Middle frontal gyrus (tissue), 1 donor: ENCODE measurements at regions not wholly inside any gene's neighbourhood (a gene's known extent, or its start where the extent isn't known, plus 50 kb on each side); places are given as distances from the start of the nearest gene placed in this dataset.
A peak's percentile ranks its signal among the peaks of the same experiment; 100 is the strongest.
"Not testable (repeated sequence)": the region's sequence is repeated elsewhere in the genome, so short reads cannot be mapped to it uniquely, and the experiment has no call there.

Experiments used
- DNase-seq: peaks from one replicate; pipeline ENCODE4 v3.0.0-alpha.2; 2015; ENCODE audit warnings: low spot score; ENCODE audit errors: extremely low spot score

- no peak for DNase-seq
Measured at GRCh38 chr5:13640270-13640669, 304.2 kb downstream of the DNAH5 start.

GRCh38 chr5:13632676-13633075 is 311.8 kb downstream of the DNAH5 start:
- DNase-seq, result no peak

DNA sequence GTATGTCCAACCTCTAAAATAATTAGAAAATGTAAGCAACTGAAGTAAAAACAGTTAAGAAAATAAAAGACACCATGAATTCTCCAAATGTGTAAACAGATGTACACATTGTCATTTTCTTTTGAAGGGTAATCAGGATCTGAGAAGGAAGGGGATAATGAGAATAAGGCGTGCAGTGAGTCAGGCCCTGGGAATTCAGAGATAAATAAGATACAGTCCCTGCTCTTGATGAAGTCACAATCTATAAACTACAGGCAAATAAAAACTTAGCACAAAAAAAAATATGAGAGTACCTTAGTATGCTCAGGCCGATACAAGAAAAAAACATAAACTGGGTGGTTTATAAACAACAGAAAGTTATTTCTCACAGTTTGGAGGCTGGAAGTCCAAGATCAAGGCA is 315.3 kb downstream of the DNAH5 start:
- DNase-seq, result no peak

DNA sequence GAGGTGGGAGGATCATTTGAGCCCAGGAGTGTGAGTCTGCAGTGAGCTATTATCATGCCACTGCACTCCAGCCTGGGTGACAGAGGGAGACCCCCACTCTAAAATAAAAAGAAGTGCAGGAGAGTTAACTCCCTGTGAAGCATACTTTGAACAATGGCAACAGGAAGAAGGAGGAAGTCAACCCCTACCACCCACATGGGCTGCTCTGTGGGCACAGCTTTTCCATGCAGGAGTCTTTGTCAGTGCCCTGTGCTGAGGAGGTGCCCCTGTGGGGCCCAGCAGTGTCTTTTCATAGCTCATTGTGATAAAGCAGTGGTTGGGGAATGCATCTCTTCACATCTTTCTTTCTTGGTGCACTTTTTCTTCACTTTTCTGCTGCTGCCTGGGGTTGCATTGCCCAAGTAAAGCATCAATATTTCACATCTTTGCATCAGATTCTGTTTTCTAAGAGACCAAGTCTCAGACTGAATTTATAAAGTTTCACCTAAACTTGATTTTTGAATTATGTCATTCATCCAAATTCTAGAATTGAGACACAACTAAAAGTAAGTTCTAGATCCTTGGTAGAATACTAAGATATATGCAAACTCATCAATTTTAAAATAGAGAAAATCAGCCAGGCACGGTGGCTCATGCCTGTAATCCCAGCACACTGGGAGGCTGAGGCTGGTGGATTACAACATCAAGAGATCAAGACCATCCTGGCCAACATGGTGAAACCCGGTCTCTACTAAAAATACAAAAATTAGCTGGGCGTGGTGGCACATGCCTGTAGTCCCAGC is 316.6 kb downstream of the DNAH5 start:
- DNase-seq, result no peak

GRCh38 chr5:13625616-13626198 is 318.8 kb downstream of the DNAH5 start:
- no peak for DNase-seq

DNA sequence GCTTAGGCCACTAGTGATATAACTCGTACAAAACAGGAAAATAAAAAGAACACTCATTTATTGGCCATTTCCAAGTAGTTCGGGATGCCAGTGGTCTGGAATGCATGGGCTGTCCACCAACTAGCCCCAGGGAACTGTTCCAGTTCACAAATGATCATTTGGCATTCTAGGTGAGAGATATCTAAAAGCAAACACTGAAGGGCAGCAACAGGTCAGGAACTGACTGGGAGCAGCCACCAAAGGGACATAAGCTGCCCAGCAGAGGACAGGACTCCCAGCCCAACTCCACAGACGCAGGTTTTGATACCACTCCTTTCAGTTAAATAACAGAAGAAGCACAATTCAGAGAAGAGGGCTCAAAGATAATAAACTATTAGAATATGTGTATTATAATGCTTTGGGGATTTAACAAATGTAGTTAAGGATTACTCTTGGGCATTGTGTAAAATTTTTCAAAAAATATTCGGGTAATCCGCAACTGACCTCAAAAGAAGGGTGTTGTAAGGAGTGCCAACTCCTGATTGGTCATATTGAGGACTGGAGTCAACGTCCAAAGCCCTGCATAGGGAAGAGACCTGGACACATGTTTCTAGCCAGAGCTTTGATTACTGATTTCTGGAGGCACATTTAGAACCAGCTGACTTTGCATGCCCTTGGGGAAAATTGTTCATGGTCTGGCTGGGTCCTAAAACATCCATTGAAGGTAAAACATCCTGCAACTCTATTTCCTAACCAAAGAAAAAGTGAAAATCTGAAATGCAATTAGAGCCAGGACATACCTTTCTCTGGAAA is 320.0 kb downstream of the DNAH5 start:
- DNase-seq, result no peak

DNA sequence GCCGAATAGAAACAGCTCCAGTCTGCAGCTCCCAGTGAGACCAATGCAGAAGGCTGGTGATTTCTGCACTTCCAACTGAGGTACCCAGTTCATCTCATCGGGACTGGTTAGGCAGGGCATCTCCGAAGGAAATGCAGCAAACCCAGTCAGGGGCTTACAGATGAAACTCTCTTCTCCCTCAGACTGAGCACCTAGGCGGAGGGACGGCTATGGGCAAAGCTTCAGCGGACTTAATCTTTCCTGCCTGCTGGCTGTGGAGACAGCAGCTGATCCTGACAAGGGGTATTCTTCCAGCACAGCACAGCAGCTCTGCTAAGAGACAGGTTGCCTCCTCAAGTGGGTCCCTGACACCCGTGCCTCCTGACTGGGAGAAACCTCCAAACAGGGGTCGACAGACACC is 330.9 kb downstream of the DNAH5 start:
- no peak for DNase-seq

DNA sequence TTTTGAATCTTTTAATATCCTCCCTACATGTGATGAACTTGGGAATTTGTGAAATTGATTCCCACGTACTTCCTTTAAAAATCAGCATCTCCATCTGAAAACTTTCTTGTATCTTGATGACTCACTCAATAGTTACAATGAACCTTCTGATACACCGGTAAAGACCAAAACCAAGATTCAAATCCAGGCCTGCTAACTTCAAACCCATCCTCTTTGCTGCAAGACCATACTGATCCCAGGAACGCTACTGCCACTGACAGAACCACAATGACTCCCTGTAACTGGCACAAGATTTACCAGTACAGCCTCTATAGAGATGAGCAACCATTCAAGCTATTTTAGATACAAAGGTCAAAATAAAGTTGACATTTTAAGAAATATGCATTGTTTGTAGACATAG is 332.9 kb downstream of the DNAH5 start:
- DNase-seq, result no peak

- DNase-seq, result no peak
Measured at GRCh38 chr5:13609504-13609903, 335.0 kb downstream of the DNAH5 start.

DNA sequence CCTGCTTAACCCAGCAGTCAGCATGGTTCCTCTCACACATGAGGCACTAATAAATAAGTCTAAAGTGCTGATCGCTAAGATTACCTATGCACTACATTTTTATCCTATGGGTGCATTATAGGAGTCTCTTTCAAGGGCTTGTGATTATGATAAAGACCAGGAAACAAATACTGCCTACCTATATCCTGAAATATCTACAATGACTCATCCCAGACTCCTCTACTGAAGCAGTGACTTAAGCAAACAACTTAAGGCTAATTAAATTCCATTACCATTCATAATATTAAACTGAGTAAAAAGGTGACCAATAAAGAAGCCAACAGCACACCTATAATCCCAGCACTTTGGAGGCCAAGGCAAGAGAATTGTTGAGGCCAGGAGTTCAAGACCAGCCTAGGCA is 338.4 kb downstream of the DNAH5 start:
- no peak for DNase-seq

DNA sequence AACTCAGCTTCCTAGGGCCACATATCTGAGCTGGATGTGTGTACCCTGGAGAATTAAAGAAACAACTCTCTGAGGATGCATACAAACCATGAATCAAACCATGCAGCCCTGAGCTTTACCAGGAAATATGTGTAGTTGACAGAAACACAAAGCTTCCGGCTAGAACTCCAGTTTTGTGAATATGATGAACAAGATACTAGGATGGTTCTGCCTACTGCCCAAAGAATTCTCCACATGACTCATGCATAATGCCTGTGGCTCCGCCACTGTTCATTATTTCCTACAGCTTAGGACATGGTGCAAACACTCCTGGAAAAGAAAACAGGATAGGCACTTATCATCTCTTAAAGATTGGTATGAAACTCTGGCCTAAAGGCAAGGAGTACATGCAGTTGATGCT is 343.4 kb downstream of the DNAH5 start:
- no peak for DNase-seq

DNA sequence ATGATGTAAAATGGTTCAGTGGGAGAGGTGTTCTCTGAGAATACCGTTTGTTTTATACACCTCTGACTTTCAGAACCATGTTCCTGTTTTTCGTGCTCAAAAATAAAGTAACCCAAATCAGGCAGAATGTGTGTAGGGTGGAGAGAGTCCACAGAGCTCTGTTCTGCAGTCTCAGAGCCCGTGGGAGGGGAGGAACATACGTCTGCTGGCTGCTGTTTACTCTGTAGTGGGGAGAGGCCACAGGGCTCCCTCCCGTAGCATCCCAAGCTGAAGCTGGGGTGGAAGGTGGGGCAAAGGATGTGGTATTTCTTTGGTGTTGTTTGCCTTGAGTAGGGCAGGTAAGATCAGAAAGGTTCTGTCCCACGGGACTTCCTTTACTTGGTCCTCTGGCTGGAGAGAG is 348.5 kb downstream of the DNAH5 start:
- no peak for DNase-seq

DNA sequence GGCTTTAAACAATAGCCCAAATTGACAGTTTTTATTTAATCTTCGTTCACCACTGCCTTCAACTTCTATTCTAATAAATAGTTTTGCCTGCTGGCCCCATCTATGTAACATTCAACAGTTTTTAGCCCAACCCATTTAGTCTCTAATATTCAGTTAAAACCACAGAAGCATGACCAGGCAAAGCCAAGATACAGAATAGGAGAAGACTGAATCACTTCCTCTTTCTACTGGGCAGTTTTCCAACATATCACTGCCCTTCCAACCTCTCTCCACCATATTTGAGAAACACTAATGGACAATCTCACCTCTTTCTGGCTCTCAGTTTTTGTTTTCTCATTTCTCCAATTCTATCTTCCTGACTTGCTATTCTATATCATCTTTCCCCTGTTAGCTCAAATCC is 352.9 kb downstream of the DNAH5 start:
- no peak for DNase-seq

- DNase-seq, result no peak
Measured at GRCh38 chr5:13585324-13585723, 359.2 kb downstream of the DNAH5 start.

GRCh38 chr5:13581914-13582313 is 362.6 kb downstream of the DNAH5 start:
- DNase-seq, result no peak

DNA sequence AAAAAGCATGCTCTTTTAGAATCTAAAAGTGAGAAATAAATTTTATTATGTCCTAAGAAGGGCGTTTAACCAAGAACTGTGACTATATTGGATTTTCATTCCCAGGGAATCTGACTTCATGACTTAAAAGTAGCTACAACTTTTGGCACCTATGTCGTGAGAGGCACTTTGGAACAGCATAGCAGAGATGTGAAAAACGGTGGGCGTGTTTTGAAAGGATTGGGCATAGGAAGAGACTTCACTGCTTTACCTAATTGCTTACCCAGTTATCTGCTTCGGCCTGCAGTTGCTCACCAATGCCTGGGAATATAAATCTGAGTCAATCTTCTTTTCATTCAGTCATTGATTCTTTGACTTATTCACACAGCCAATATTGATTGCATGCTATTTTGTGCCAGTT is 363.4 kb downstream of the DNAH5 start:
- peak; percentile 31 for DNase-seq

GRCh38 chr5:13580058-13580457 is 364.4 kb downstream of the DNAH5 start:
- no peak for DNase-seq

DNA sequence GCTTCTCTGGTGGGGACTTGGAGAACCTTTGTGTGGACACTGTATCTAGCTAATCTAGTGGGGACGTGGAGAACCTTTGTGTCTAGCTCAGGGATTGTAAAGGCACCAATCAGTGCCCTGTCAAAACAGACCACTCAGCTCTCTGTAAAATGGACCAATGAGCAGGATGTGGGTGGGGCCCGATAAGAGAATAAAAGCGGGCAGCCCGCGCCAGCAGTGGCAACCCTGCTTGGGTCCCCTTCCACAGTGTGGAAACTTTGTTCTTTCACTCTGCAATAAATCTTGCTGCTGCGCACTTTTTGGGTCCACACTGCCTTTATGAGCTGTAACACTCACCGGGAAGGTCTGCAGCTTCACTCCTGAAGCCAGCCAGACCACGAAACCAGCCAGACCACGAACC is 365.4 kb downstream of the DNAH5 start:
- DNase-seq, result not testable (repeated sequence)

DNA sequence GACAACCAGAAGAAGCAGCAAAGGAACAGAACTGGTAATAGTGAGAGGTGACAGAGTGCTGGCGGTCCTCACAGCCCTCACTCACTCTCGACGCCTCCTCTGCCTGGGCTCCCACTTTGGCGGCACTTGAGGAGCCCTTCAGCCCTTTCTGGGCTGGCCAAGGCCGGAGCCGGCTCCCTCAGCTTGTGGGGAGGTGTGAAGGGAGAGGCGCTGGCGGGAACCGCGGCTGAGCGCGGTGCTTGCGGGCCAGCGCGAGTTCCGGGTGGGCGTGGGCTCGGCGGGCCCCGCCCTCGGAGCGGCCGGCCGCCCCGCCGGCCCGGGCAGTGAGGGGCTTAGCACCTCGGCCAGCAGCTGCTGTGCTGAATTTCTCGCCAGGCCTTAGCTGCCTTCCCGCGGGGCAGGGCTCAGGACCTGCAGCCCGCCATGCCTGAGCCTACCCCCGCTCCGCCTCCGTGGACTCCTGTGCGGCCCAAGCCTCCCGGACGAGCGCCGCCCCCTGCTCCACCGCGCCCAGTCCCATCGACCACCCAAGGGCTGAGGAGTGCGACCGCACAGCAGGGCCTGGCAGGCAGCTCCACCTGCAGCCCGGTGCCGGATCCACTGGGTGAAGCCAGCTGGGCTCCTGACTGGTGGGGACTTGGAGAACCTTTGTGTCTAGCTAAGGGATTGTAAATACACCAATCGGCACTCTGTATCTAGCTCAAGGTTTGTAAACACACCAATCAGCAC is 366.0 kb downstream of the DNAH5 start:
- not testable (repeated sequence) for DNase-seq

DNA sequence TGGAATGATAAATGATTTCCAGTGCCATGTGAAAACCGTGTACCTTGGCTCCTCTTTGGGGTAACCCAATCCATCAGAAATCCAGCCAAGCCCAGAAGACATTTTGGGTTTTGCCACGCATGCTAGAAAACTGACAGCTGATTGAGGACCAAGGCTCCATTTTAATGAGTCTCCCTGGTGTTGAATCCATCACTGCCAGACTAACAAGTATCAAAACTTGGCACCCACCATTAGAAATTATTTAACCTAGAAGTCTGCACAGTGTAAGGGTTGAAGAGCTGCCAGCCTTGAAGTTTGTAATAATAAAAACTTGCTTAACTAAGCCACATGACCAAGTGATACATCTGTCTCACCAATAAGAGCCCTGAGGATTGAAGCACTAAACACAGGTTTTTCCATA is 369.9 kb downstream of the DNAH5 start:
- DNase-seq, result no peak

DNA sequence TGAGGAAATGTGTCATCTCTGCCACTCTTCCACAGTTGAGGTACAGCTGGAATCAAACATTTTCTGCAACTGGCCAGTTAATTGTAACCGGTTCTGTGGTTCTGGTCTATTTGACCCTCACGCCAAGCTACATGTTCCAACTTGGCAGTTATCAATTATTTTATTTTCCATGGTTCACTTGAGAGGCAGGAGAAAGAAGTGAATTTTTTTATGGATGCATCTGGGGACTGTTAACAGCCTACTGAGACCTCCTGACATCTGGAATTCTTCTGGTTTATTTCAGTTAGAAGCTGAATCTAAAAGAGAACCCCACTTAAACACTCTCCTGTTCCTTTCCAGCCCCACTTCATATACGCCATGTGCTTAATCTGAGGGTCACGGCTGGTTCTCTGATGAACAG is 372.3 kb downstream of the DNAH5 start:
- DNase-seq, result no peak
